ENCODE measurements at regions not wholly inside any gene's neighbourhood (a gene's known extent, or its start where the extent isn't known, plus 50 kb on each side); places are given as distances from the start of the nearest gene placed in this dataset.

GRCh38 chr1:200294241-200294640 lies 115.6 kb downstream of the ZNF281 start:
- Mint-ChIP-seq H3K9me3 (ENCODE audit: unreplicated experiment) (no peaks in the 10 kb centered on the region), H3K36me3 (ENCODE audit: low read depth, unreplicated experiment) (no peaks in the 10 kb centered on the region), H3K4me1 (ENCODE audit: low read depth, unreplicated experiment) (peaks cover 2% of the 10 kb centered on the region), H3K4me3 (ENCODE audit: unreplicated experiment) (no peak overlapping the region), H3K27me3 (ENCODE audit: low read depth, unreplicated experiment) (peaks cover 1% of the 10 kb centered on the region), H3K27ac (ENCODE audit: unreplicated experiment) (no peak overlapping the region)
- no peak for TF ChIP-seq CTCF (IDR thresholded peaks at IDR 0.05; ENCODE audit: insufficient read depth, low read depth, low read length)
- no peak for TF ChIP-seq EZH2 (IDR thresholded peaks at IDR 0.05; ENCODE audit: insufficient read depth, low read length)
- Histone ChIP-seq H3K4me2 (ENCODE audit: low read length) (no peak overlapping the region), H2AFZ (ENCODE audit: low read depth, low read length) (no peak overlapping the region), H3K36me3 (ENCODE audit: insufficient read depth, low read length) (no peaks in the 10 kb centered on the region), H3K27ac (ENCODE audit: low read depth, low read length) (no peak overlapping the region), H3K4me3 (ENCODE audit: insufficient read depth, low read depth, low read length) (no peak overlapping the region), H3K4me1 (ENCODE audit: insufficient read depth, low read length) (no peaks in the 10 kb centered on the region), H4K20me1 (ENCODE audit: insufficient read depth, low read length) (no peaks in the 10 kb centered on the region), H3K79me2 (ENCODE audit: insufficient read depth, low read length) (no peaks in the 10 kb centered on the region), H3K9ac (ENCODE audit: low read length) (no peak overlapping the region), H3K27me3 (ENCODE audit: insufficient read depth, low read length) (no peaks in the 10 kb centered on the region), H3K9me3 (ENCODE audit: insufficient read depth, low read depth, low read length) (no peaks in the 10 kb centered on the region)
- no peak for DNase-seq (ENCODE audit: low read depth)
- FAIRE-seq, result no peak

GRCh38 chr1:200292699-200293098 lies 117.1 kb downstream of the ZNF281 start:
- Histone ChIP-seq H3K27me3 (ENCODE audit: insufficient read depth, low read length) (no peaks in the 10 kb centered on the region), H3K27ac (ENCODE audit: low read depth, low read length) (no peak overlapping the region), H3K4me3 (ENCODE audit: insufficient read depth, low read depth, low read length) (no peak overlapping the region), H3K79me2 (ENCODE audit: insufficient read depth, low read length) (no peaks in the 10 kb centered on the region), H3K36me3 (ENCODE audit: insufficient read depth, low read length) (no peaks in the 10 kb centered on the region), H3K9me3 (ENCODE audit: insufficient read depth, low read depth, low read length) (no peaks in the 10 kb centered on the region), H2AFZ (ENCODE audit: low read depth, low read length) (no peak overlapping the region), H4K20me1 (ENCODE audit: insufficient read depth, low read length) (no peaks in the 10 kb centered on the region), H3K9ac (ENCODE audit: low read length) (no peak overlapping the region), H3K4me2 (ENCODE audit: low read length) (no peak overlapping the region), H3K4me1 (ENCODE audit: insufficient read depth, low read length) (no peaks in the 10 kb centered on the region)
- FAIRE-seq (no peak), DNase-seq (ENCODE audit: low read depth) (no peak)
- no peak overlapping the region for H3K27ac Mint-ChIP-seq (ENCODE audit: unreplicated experiment)
- H3K36me3 Mint-ChIP-seq (ENCODE audit: low read depth, unreplicated experiment), result no peaks in the 10 kb centered on the region
- H3K9me3 Mint-ChIP-seq (ENCODE audit: unreplicated experiment), result no peaks in the 10 kb centered on the region
- peaks cover 2% of the 10 kb centered on the region for H3K4me1 Mint-ChIP-seq (ENCODE audit: low read depth, unreplicated experiment)
- H3K4me3 Mint-ChIP-seq (ENCODE audit: unreplicated experiment), result no peak overlapping the region
- no peaks in the 10 kb centered on the region for H3K27me3 Mint-ChIP-seq (ENCODE audit: low read depth, unreplicated experiment)
- TF ChIP-seq CTCF (IDR thresholded peaks at IDR 0.05; ENCODE audit: insufficient read depth, low read depth, low read length) (no peak), EZH2 (IDR thresholded peaks at IDR 0.05; ENCODE audit: insufficient read depth, low read length) (no peak)

GRCh38 chr1:200291106-200291505 lies 118.7 kb downstream of the ZNF281 start:
- H3K27ac Mint-ChIP-seq (ENCODE audit: unreplicated experiment), result no peak overlapping the region
- no peak overlapping the region for H2AFZ ChIP-seq (ENCODE audit: low read depth, low read length)
- FAIRE-seq, result no peak

More at GRCh38 chr1:200291106-200291505, 118.7 kb downstream of the ZNF281 start:
- Histone ChIP-seq H3K4me1 (ENCODE audit: insufficient read depth, low read length) (no peaks in the 10 kb centered on the region), H3K4me2 (ENCODE audit: low read length) (no peak overlapping the region), H3K36me3 (ENCODE audit: insufficient read depth, low read length) (no peaks in the 10 kb centered on the region), H4K20me1 (ENCODE audit: insufficient read depth, low read length) (no peaks in the 10 kb centered on the region), H3K4me3 (ENCODE audit: insufficient read depth, low read depth, low read length) (no peak overlapping the region), H3K9ac (ENCODE audit: low read length) (no peak overlapping the region), H3K79me2 (ENCODE audit: insufficient read depth, low read length) (no peaks in the 10 kb centered on the region), H3K27ac (ENCODE audit: low read depth, low read length) (no peak overlapping the region), H3K27me3 (ENCODE audit: insufficient read depth, low read length) (no peaks in the 10 kb centered on the region), H3K9me3 (ENCODE audit: insufficient read depth, low read depth, low read length) (no peaks in the 10 kb centered on the region)
- Mint-ChIP-seq H3K36me3 (ENCODE audit: low read depth, unreplicated experiment) (no peaks in the 10 kb centered on the region), H3K27me3 (ENCODE audit: low read depth, unreplicated experiment) (no peaks in the 10 kb centered on the region), H3K4me3 (ENCODE audit: unreplicated experiment) (no peak overlapping the region), H3K9me3 (ENCODE audit: unreplicated experiment) (peaks cover 2% of the 10 kb centered on the region), H3K4me1 (ENCODE audit: low read depth, unreplicated experiment) (peaks cover under 1% of the 10 kb centered on the region)
- no peak for DNase-seq (ENCODE audit: low read depth)
- TF ChIP-seq EZH2 (IDR thresholded peaks at IDR 0.05; ENCODE audit: insufficient read depth, low read length) (no peak), CTCF (IDR thresholded peaks at IDR 0.05; ENCODE audit: insufficient read depth, low read depth, low read length) (no peak)

Data from astrocyte (in vitro differentiated cells and primary cell).